GM12878 (cell line): ENCODE measurements at regions not wholly inside any gene's neighbourhood (a gene's known extent, or its start where the extent isn't known, plus 50 kb on each side); places are given as distances from the start of the nearest gene placed in this dataset.

Experiments used
- EGR1 ChIP-seq, 2 experiments: IDR thresholded peaks; 1 replicate in 1 of 2; 2 replicates in 1 of 2; pipeline ENCODE4 v1.6.1; 2011 to 2012; ENCODE audit warnings: low read depth in 2 of 2, low read length in 2 of 2, borderline replicate concordance in 1 of 2, mild to moderate bottlenecking in 1 of 2, moderate library complexity in 1 of 2
- EZH2 ChIP-seq: IDR thresholded peaks from 2 replicates; pipeline ENCODE4 v1.6.1; 2012; ENCODE audit warnings: low read depth, mild to moderate bottlenecking, control low read depth, inconsistent platforms, low read length, borderline replicate concordance; ENCODE audit not compliant: control insufficient read depth
- JUND ChIP-seq: IDR thresholded peaks from 2 replicates; pipeline ENCODE4 v1.6.1; 2012; ENCODE audit warnings: low read depth, mild to moderate bottlenecking, low read length, improper control_type of control experiment, moderate library complexity
- MEF2A ChIP-seq: IDR thresholded peaks from 2 replicates; pipeline ENCODE4 v1.6.1; 2011; ENCODE audit warnings: low read depth, mild to moderate bottlenecking, low read length, moderate library complexity; ENCODE audit not compliant: insufficient read depth
- NR2C2 ChIP-seq: IDR thresholded peaks from 2 replicates; pipeline ENCODE4 v1.6.1; 2011; ENCODE audit warnings: borderline replicate concordance, low read depth; ENCODE audit not compliant: control insufficient read depth, insufficient read length
- POLR2A ChIP-seq: IDR thresholded peaks from 2 replicates; pipeline ENCODE4 v1.6.1; 2011; ENCODE audit warnings: low read depth, mild to moderate bottlenecking, low read length
- SIN3A ChIP-seq: IDR thresholded peaks from 2 replicates; pipeline ENCODE4 v1.6.1; 2012; ENCODE audit warnings: low read depth, low read length, improper control_type of control experiment
- SMC3 ChIP-seq: IDR thresholded peaks from 2 replicates; pipeline ENCODE4 v1.6.1; 2011; ENCODE audit warnings: low read length, improper control_type of control experiment, borderline replicate concordance
- SP1 ChIP-seq: IDR thresholded peaks from one replicate; pipeline ENCODE4 v1.6.1; 2011; ENCODE audit warnings: low read depth, low read length
- TAF1 ChIP-seq: IDR thresholded peaks from 2 replicates; pipeline ENCODE4 v1.6.1; 2011; ENCODE audit warnings: mild to moderate bottlenecking, low read depth, low read length, borderline replicate concordance
- ZNF217 ChIP-seq: fragments of 450-650 bp; IDR thresholded peaks from 2 replicates; pipeline ENCODE4 v1.6.1; 2017; ENCODE audit warnings: antibody characterized with exemption, mild to moderate bottlenecking
- TF ChIP-seq, protein P1 (sequence below), 3 experiments: IDR thresholded peaks in 2 of 3; conservative IDR thresholded peaks in 1 of 3; 2 replicates each; pipeline ENCODE4 v1.5.1; 2011; ENCODE audit warnings: low read depth in 3 of 3, low read length in 3 of 3, mild to moderate bottlenecking in 3 of 3, control low read depth in 2 of 3, moderate library complexity in 2 of 3, inconsistent platforms in 1 of 3, mixed read lengths in 1 of 3; ENCODE audit not compliant: control insufficient read depth in 2 of 3, insufficient read depth in 1 of 3; ENCODE audit errors: extremely low read depth in 1 of 3

DNA sequence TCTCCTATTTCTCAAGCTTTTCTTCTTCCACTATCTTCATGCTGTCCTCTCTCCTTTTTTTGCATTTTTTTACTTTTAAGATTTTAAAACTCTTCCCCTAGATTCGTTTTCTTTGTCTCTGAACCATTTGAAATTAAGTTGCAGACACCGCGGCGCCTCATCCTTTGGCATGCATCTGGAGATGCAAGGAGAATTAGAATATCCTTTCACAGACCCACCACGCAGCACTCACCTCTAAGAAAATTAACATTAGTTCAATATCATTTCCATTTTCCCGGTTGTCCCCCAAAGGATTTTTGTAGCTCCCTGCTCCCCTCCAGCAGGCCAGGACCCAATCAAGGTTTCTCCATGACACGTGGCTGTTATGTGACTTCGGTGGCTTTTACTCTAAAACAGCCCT is 88.8 kb downstream of the C1QL2 start:
- no peak for TF ChIP-seq ZNF217
- TF ChIP-seq SMC3, result no peak
- TF ChIP-seq JUND, result no peak
- TF ChIP-seq EGR1 (IDR thresholded peaks at IDR 0.05; ENCODE audit: borderline replicate concordance in 1 of 2, low read depth in 2 of 2, low read length in 2 of 2), result no peak
- TF ChIP-seq TAF1, result no peak
- no peak for TF ChIP-seq SIN3A
- TF ChIP-seq NR2C2, result no peak
- no peak for TF ChIP-seq MEF2A
- TF ChIP-seq, protein P1, sequence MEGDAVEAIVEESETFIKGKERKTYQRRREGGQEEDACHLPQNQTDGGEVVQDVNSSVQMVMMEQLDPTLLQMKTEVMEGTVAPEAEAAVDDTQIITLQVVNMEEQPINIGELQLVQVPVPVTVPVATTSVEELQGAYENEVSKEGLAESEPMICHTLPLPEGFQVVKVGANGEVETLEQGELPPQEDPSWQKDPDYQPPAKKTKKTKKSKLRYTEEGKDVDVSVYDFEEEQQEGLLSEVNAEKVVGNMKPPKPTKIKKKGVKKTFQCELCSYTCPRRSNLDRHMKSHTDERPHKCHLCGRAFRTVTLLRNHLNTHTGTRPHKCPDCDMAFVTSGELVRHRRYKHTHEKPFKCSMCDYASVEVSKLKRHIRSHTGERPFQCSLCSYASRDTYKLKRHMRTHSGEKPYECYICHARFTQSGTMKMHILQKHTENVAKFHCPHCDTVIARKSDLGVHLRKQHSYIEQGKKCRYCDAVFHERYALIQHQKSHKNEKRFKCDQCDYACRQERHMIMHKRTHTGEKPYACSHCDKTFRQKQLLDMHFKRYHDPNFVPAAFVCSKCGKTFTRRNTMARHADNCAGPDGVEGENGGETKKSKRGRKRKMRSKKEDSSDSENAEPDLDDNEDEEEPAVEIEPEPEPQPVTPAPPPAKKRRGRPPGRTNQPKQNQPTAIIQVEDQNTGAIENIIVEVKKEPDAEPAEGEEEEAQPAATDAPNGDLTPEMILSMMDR (IDR thresholded peaks at IDR 0.05 in 2 of 3, conservative IDR thresholded peaks at IDR 0.05 in 1 of 3; ENCODE audit: control insufficient read depth in 2 of 3, extremely low read depth in 1 of 3, insufficient read depth in 1 of 3, low read depth in 3 of 3, low read length in 3 of 3), result no peak
- no peak for TF ChIP-seq EZH2
- no peak for TF ChIP-seq SP1
- no peak for TF ChIP-seq POLR2A
